ENCODE measurements at regions not wholly inside any gene's neighbourhood (a gene's known extent, or its start where the extent isn't known, plus 50 kb on each side); places are given as distances from the start of the nearest gene placed in this dataset.
"Not testable (repeated sequence)": the region's sequence is repeated elsewhere in the genome, so short reads cannot be mapped to it uniquely, and the experiment has no call there.

DNA sequence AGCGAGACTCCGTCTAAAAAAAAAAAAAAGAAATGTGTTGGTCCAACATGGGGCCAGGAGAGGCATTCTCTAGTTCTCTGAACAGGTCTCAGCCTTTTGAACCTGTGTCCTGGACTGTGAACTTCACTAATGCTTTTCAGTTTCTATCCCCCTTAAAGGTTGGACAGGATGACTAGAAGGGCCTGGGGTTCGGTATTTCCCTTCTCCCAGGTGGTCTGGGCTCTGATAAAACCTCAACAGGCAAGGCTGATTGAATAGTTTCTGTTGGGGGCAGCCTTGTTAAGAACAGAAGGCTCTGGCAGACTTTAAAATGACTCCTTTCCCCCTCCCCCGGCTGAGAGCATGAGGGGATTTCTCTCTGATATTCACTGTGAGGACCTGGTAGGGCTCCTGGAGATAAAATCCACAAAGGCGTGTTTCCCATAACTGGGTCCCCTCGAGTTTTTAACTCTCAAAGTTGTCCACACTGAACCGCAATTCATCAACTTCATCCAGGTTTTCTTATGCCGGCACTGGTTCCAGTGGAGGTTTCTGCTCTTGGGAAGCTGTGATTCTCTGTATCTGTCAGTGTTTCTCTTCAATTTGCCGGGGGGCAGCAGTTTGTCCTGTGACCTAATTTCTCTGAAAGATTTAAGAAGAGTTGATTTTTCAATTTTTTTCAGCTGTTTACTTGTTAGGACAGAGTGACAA, 91.3 kb downstream of the METRNL start:
- no peak for ATAC-seq (replicated peaks)
- Mint-ChIP-seq H3K9me3 (no peaks in the 10 kb centered on the region), H3K4me1 (ENCODE audit: low read depth in 2 of 2) (peaks cover 0 to 4% of the 10 kb centered on the region in 2 donors), H3K27me3 (peaks cover 8 to 17% of the 10 kb centered on the region in 2 donors), H3K27ac (no peak overlapping the region), H3K4me3 (no peak overlapping the region), H3K36me3 (ENCODE audit: insufficient read depth) (peaks cover 3% of the 10 kb centered on the region)
- DNase-seq: no peak

- DNase-seq (no peak), ATAC-seq (replicated peaks) (no peak)
- Mint-ChIP-seq H3K27me3 (peaks cover 6 to 16% of the 10 kb centered on the region in 2 donors), H3K27ac (no peak overlapping the region), H3K4me3 (no peak overlapping the region), H3K36me3 (ENCODE audit: insufficient read depth) (peaks cover 3% of the 10 kb centered on the region), H3K9me3 (no peaks in the 10 kb centered on the region), H3K4me1 (ENCODE audit: low read depth in 2 of 2) (peaks cover 3 to 12% of the 10 kb centered on the region in 2 donors)
Measured at GRCh38 chr17:83171661-83172060, 92.3 kb downstream of the METRNL start.

- H3K27me3 Mint-ChIP-seq: peaks cover 1 to 12% of the 10 kb centered on the region in 2 donors
- not testable (repeated sequence) for H3K4me3 Mint-ChIP-seq; DNase-seq; H3K9me3 Mint-ChIP-seq; ATAC-seq (replicated peaks); H3K27ac Mint-ChIP-seq; H3K36me3 Mint-ChIP-seq (ENCODE audit: insufficient read depth)
- H3K4me1 Mint-ChIP-seq (ENCODE audit: low read depth in 2 of 2): peaks cover 3 to 12% of the 10 kb centered on the region in 2 donors
Measured at GRCh38 chr17:83172099-83172498, 92.7 kb downstream of the METRNL start.

DNA sequence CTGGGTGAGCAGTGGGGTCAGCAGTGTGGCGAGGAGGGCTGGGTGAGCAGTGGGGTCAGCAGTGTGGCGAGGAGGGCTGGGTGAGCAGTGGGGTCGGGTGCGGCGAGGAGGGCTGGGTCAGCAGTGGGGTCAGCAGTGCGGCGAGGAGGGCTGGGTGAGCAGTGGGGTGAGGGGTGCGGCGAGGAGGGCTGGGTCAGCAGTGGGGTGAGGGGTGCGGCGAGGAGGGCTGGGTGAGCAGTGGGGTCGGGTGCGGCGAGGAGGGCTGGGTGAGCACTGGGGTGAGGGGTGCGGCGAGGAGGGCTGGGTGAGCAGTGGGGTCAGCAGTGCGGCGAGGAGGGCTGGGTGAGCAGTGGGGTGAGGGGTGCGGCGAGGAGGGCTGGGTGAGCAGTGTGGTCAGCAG, 93.2 kb downstream of the METRNL start:
- Mint-ChIP-seq H3K27me3 (peaks cover 0 to 11% of the 10 kb centered on the region in 2 donors), H3K4me1 (ENCODE audit: low read depth in 2 of 2) (peaks cover 3 to 12% of the 10 kb centered on the region in 2 donors)

DNA sequence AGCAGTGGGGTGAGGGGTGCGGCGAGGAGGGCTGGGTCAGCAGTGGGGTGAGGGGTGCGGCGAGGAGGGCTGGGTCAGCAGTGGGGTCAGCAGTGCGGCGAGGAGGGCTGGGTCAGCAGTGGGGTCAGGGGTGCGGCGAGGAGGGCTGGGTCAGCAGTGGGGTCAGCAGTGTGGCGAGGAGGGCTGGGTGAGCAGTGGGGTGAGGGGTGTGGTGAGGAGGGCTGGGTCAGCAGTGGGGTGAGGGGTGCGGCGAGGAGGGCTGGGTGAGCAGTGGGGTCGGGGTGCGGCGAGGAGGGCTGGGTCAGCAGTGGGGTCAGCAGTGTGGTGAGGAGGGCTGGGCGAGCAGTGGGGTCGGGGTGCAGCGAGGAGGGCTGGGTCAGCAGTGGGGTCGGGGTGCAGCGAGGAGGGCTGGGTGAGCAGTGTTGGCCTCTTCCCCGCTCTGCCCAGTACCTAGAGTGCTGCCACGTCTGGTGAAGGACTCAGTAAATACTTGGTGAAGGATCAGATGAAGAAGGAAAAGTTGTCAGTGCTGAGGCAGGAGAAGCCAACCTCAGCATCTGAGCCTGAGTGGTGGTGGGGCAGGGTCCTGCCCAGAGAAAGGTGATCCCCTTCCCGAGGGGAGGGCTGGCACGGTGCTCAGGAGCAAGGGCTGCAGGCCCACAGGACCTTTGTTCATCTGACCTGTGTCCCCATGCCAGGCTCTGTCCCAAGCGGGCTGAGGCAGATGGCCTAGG, 93.9 kb downstream of the METRNL start:
- not testable (repeated sequence) for DNase-seq; ATAC-seq (replicated peaks); H3K4me3 Mint-ChIP-seq; H3K27ac Mint-ChIP-seq; H3K36me3 Mint-ChIP-seq (ENCODE audit: insufficient read depth); H3K9me3 Mint-ChIP-seq
- Mint-ChIP-seq H3K4me1 (ENCODE audit: low read depth in 2 of 2) (peaks cover 3 to 12% of the 10 kb centered on the region in 2 donors), H3K27me3 (peaks cover 0 to 11% of the 10 kb centered on the region in 2 donors)

More for the DNA sequence above, 93.2 kb downstream of the METRNL start:
- H3K4me3 Mint-ChIP-seq; H3K36me3 Mint-ChIP-seq (ENCODE audit: insufficient read depth); ATAC-seq (replicated peaks); DNase-seq; H3K27ac Mint-ChIP-seq; H3K9me3 Mint-ChIP-seq: not testable (repeated sequence)

DNA sequence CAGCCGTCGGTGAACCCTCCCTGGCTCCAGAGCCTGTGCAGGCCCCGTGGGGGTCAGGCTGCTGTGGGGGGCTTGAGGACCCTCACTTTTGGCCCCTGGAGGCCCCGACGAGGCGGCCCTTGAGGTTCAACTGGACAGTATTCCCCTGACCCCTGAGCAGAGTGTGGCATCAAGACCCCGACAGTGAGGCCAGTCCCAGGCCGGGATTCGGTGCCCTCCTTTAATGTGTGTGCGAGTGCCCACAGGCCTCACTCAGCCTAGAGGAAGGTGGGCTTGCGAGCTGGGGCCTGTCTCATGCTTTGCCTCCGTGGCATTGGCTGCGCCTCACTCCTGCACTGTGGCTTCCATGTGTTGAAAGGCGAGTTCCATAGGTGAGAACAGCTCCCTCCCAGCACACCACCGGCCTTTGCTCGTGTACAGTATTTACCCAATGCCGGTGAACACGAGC, 94.5 kb downstream of the METRNL start:
- Mint-ChIP-seq H3K4me3 (no peak overlapping the region), H3K27me3 (peaks cover 0 to 11% of the 10 kb centered on the region in 2 donors), H3K9me3 (no peaks in the 10 kb centered on the region), H3K27ac (no peak overlapping the region), H3K4me1 (ENCODE audit: low read depth in 2 of 2) (peaks cover 3 to 12% of the 10 kb centered on the region in 2 donors), H3K36me3 (ENCODE audit: insufficient read depth) (peaks cover 3% of the 10 kb centered on the region)
- no peak for ATAC-seq (replicated peaks)
- no peak for DNase-seq

DNA sequence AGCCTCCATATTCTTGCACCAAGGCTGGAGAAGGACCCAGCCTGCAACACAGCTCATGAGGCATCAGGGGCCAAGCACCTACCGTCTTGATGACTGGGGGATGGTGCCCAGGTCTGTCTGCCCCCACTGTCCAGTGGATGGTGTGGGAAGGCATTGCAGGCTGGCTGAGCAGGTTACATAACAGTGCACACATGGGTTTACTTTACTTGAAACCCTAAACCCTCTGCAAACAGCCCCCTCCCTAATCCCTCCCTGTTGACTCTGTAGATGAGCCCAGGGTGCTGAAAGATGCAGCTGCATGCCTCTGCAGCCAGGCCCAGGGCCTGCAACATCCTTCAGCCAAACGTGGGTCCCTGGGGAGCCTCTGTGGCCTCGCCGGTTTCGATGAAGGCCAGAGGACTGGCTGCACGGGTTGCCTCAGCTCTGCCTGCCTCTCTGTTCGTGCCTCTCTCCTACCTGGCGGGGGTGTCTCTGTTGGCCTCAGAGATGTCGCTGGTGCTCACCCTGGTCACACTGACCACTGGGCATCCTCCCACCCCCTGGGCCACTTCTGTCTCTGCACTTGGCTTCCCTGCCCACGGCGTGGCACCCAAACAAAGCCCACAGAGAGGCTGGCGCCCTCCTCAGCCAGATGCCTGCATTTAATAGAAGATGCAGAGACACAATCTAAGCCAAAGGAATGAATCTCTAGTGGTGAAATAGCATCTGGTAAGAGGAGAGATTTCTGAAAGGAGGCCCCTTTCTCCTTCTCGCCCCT, 95.1 kb downstream of the METRNL start:
- no peaks in the 10 kb centered on the region for H3K9me3 Mint-ChIP-seq
- no peak for DNase-seq
- H3K4me1 Mint-ChIP-seq (ENCODE audit: low read depth in 2 of 2): peaks cover 3 to 8% of the 10 kb centered on the region in 2 donors
- H3K36me3 Mint-ChIP-seq (ENCODE audit: insufficient read depth): peaks cover 3% of the 10 kb centered on the region
- H3K27me3 Mint-ChIP-seq: peaks cover 0 to 5% of the 10 kb centered on the region in 2 donors
- no peak for ATAC-seq (replicated peaks)
- H3K4me3 Mint-ChIP-seq: no peak overlapping the region
- no peak overlapping the region for H3K27ac Mint-ChIP-seq

DNA sequence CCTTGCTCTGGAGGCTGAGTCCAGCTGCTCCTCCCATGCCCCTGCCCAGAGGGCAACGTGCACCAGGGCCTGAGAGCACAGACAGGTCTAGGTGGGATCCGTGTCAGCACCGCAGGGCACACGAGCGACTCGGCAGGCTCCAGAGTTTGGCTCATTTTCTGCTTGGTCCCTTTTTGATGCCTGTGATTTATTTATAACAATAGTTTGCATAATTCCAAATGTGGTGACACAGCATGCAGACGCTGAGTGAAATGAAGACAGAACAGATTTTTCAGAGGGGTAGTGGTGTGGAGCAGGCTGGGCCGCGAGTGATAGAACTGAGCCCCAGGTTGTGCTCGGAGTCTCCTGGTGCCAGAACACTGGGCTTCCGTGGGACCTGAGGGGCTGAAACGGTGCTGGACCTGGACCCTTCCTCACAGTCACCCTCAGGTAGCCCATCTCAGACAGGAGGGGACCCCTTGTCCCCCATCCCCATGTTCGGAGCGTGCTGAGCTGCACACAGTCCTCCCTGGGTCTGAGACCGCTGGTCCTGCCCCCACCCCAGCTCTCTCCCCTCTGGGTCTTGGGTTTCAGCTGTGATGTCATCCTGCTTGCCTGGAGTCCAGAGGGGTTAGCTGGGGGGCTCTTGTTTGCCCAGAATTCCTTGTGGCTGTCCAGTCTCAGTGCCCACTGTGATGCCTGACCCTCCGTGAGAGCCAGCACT, 95.9 kb downstream of the METRNL start:
- H3K4me3 Mint-ChIP-seq: no peak overlapping the region
- H3K27me3 Mint-ChIP-seq: no peaks in the 10 kb centered on the region
- H3K27ac Mint-ChIP-seq: no peak overlapping the region
- peaks cover 3% of the 10 kb centered on the region for H3K36me3 Mint-ChIP-seq (ENCODE audit: insufficient read depth)
- no peak for ATAC-seq (replicated peaks)
- no peaks in the 10 kb centered on the region for H3K9me3 Mint-ChIP-seq
- no peak for DNase-seq
- H3K4me1 Mint-ChIP-seq (ENCODE audit: low read depth in 2 of 2): peaks cover 3 to 8% of the 10 kb centered on the region in 2 donors

- no peaks in the 10 kb centered on the region for H3K27me3 Mint-ChIP-seq
- H3K4me1 Mint-ChIP-seq (ENCODE audit: low read depth in 2 of 2): peaks cover 3 to 8% of the 10 kb centered on the region in 2 donors
- H3K27ac Mint-ChIP-seq: no peak overlapping the region
- ATAC-seq (replicated peaks) (no peak), DNase-seq (no peak)
- H3K4me3 Mint-ChIP-seq: no peak overlapping the region
- H3K36me3 Mint-ChIP-seq (ENCODE audit: insufficient read depth): peaks cover 3% of the 10 kb centered on the region
- H3K9me3 Mint-ChIP-seq: no peaks in the 10 kb centered on the region
Measured at GRCh38 chr17:83175822-83176622, 96.6 kb downstream of the METRNL start.

DNA sequence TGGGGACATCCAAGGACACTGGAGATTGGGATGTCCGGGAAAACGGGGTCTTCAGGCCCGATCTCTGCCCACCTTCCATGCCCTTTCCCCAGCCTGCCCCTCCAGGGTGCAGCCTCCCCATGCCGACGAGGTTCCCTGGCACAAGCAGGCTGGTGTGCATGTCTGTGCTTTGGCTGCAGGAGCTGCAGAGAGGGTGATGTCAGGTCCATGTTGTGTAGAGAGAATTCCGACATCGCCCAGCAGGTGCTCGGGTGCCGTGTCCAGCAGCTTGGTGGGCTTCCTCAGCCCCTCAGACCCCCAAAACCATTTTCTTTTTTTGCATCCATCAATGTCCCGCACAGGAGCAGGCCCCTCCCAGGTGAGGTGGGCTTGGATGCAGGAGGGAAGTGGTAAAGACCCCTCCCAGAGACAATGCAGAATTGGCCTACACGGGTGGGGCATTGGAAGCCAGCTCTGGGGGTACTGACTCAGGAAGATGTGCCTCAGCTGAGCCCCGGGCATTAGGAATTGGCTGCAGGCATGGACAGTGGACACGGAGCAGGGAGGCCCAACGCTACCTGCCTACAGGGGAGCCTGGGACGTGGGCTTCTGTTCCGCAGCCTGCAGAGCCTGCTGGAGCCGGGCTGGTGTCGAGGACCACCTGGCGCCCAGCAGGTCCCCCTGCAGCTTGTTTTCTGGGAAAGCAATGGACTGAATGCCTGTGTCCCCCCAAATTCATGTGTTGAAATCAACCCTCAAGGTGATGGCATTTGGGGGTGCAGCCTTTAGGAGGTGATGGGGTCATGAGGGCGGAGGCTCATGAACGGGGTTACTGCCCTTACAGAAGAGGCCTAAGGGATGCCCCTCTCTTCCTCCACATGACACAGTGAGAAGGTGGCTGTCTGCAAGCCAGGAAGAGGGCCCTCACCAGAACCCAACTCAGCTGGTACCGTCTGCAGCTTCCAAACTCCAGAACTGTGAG, 97.5 kb downstream of the METRNL start:
- no peak for DNase-seq
- no peak overlapping the region for H3K4me3 Mint-ChIP-seq
- H3K27me3 Mint-ChIP-seq: no peaks in the 10 kb centered on the region
- peaks cover 3 to 8% of the 10 kb centered on the region in 2 donors for H3K4me1 Mint-ChIP-seq (ENCODE audit: low read depth in 2 of 2)
- no peaks in the 10 kb centered on the region for H3K9me3 Mint-ChIP-seq
- ATAC-seq (replicated peaks): no peak
- peaks cover 3% of the 10 kb centered on the region for H3K36me3 Mint-ChIP-seq (ENCODE audit: insufficient read depth)
- H3K27ac Mint-ChIP-seq: no peak overlapping the region

DNA sequence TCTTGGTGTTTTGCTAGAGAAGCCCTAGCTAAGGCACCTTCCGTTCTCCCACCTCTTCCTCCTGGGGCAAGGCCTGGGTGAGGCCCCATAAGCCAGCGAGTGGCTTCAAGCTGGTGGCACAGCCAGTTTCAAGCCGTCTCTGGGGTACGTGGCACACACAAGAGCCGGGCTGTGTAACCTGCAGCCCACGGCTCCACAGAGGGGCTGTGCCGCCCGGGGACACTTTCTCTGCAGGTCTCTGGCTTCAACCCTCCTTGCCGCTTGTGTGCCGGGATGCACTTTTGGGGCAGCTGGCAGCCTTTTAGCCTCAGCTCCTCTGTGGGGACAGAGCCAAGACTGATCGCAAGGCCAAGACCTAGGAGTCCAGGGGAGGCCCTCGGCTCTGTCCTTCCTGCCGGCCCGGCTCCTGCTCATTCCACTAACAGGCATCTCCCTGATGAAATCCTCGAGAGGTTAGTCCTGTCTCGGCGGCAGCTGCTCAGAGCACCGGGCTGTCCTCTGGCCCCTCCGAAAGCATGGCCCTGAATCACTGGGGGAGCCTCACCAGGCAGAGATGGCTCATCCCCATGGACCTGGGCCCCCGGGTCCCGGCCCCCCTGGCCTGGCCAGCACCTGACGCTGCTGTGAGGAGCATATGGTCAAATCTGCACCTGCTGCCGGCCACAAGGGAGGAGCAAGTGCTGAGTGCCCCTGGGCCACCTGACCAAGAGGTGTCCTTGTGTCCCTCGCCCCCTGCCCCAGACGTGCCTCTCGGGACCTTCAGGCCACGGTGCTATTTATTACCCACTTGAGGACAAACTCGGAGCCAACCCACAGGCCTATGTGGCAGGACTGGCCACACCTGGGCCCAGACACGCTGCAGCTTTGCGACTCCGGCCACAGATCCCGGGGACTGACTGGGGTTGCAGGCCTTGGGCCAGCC, 98.5 kb downstream of the METRNL start:
- H3K4me1 Mint-ChIP-seq (ENCODE audit: low read depth in 2 of 2): peaks cover 3 to 8% of the 10 kb centered on the region in 2 donors
- ATAC-seq (replicated peaks) (no peak), DNase-seq (no peak)
- H3K4me3 Mint-ChIP-seq: no peak overlapping the region
- H3K9me3 Mint-ChIP-seq: no peaks in the 10 kb centered on the region
- H3K36me3 Mint-ChIP-seq (ENCODE audit: insufficient read depth): peaks cover 8% of the 10 kb centered on the region
- H3K27ac Mint-ChIP-seq: peak overlapping the region in 1 of 2 donors; percentile 23
- no peaks in the 10 kb centered on the region for H3K27me3 Mint-ChIP-seq

Measured in effector memory CD8-positive, alpha-beta T cell (primary cell).